ENCODE measurements at regions not wholly inside any gene's neighbourhood (a gene's known extent, or its start where the extent isn't known, plus 50 kb on each side); places are given as distances from the start of the nearest gene placed in this dataset.

DNA sequence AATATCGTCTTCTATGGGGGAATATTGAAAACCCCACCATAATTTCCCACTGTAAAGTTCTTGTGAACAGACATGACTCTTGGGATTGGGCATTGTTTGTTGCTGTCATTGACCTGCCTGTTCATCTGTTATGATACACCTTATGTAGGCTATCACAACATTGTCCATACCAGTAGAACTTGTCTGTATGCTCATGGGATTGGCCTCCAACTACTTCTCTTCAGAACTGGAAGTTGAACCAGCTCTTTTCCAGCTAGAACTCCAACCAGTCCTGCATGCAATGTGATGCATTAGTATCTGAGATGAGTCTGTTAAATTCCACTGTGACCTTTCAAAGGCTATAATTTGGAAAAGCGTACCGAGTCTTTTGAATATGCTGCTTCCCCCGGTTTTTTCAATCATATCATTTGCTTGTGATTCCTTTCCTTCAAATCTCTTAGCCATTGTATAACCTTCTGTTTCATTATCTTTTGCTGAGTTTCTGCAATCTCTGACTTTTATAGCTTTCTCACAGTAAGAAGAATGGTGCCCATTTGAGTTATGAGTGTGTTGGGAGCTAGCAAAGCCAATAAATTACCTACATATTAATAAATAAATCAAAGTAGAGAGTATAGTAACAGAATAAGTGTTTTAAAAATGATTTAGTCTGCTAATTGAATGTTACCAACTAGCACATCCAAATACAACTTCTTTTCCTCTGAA, 101.9 kb downstream of the PLK2 start:
- DNase-seq (ENCODE audit: low read depth in 2 of 2) = no peak

DNA sequence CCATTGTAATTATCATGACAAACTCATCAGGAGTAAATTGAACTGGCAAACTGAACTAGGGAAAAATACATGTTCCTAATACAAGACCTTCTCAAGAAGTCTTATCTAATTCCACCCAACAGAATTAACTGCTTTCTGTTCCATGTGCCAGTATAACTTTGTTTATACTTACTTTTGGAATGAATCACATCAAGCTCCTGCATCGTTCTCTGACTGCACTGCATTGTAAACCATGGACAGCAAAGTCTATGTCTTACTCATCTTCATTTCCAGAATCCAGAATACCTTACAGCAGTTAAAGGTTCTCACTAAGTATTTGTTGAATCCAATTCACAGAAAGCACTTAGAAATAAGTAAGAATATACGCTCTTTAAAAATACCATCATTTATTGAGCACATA, 102.8 kb downstream of the PLK2 start:
- DNase-seq (ENCODE audit: low read depth in 2 of 2) = no peak

GRCh38 chr5:58356662-58357061, 103.2 kb downstream of the PLK2 start:
- no peak for DNase-seq (ENCODE audit: low read depth in 2 of 2)

- DNase-seq (ENCODE audit: low read depth in 2 of 2) = no peak
Observed at GRCh38 chr5:58354827-58355226, 105.1 kb downstream of the PLK2 start.

DNA sequence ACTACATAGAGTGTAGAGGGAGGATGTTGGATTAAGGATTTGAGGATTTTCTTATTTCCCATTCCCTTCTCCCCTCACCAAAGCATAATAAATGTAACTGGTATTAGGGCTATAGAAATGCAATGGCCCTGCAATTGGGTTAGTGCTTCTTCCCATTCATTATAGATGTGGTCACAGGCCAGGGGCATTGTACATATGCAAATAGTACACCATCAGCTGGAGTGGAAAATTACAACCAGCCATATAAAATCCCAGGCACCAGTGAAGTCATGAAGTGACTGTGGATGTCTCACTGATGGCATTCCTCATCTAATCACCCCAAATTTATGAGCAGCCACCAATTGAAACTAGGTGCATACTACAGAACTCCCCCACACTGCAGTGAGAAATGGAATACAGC, 105.9 kb downstream of the PLK2 start:
- no peak for DNase-seq (ENCODE audit: low read depth in 2 of 2)

- DNase-seq (ENCODE audit: low read depth in 2 of 2) = no peak
Observed at GRCh38 chr5:58351190-58351589, 108.7 kb downstream of the PLK2 start.

- no peak for DNase-seq (ENCODE audit: low read depth in 2 of 2)
Observed at GRCh38 chr5:58348996-58349728, 110.7 kb downstream of the PLK2 start.

- peak in 1 of 2 donors; percentile 58 for DNase-seq (ENCODE audit: low read depth in 2 of 2)
Observed at GRCh38 chr5:58346041-58346440, 113.8 kb downstream of the PLK2 start.

GRCh38 chr5:58341476-58341875, 118.4 kb downstream of the PLK2 start:
- no peak for DNase-seq (ENCODE audit: low read depth in 2 of 2)

DNA sequence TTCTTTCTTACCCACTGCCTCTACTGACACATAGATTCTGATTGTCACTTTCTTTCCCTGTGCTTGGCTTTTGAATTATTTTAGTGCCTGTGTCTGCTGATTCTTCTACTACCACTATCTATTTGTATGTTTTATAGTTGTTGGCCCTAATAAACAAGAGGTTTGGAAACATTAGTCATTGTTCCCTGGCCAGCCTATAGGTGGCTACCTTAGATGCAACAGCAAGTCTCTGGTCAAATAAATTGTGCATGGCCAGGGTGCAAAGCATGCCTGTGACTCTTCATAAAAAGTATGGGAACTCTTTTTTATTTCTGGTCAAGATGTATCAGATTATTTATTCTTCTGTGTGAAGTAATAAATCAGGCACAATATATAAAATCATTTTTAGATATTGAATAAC, 124.4 kb downstream of the PLK2 start:
- DNase-seq (ENCODE audit: low read depth in 2 of 2) = peak in 1 of 2 donors; percentile 14

GRCh38 chr5:58334035-58334434, 125.9 kb downstream of the PLK2 start:
- no peak for DNase-seq (ENCODE audit: low read depth in 2 of 2)

- no peak for DNase-seq (ENCODE audit: low read depth in 2 of 2)
Observed at GRCh38 chr5:58330781-58331180, 129.1 kb downstream of the PLK2 start.

- no peak for DNase-seq (ENCODE audit: low read depth in 2 of 2)
Observed at GRCh38 chr5:58327289-58327688, 132.6 kb downstream of the PLK2 start.

DNA sequence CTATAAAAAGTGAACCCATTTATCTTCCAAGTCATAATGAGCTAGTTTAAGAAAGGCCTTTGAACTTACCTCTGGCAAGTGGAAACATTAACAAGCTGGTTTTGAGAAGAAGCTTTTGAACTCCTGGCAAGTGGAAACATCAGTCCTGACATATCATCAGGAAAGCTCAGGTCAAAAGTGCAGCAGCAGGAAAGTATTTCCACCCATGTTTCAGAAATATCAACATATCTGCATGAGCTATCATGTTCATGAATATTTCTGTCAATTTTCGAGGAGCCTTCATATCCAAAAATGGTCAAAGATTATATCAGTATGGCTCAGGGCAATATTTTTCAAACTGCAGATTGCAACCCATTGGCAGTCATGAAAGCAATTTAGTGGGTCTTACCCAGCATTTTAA, 133.9 kb downstream of the PLK2 start:
- peak; percentile 17 to 28 for DNase-seq (ENCODE audit: low read depth in 2 of 2)

GRCh38 chr5:58322453-58322852, 137.4 kb downstream of the PLK2 start:
- DNase-seq (ENCODE audit: low read depth in 2 of 2) = peak in 1 of 2 donors; percentile 38

- peak in 1 of 2 donors; percentile 47 for DNase-seq (ENCODE audit: low read depth in 2 of 2)
Observed at GRCh38 chr5:58318468-58318867, 141.4 kb downstream of the PLK2 start.

- DNase-seq (ENCODE audit: low read depth in 2 of 2) = no peak
Observed at GRCh38 chr5:58317808-58318207, 142.1 kb downstream of the PLK2 start.

DNA sequence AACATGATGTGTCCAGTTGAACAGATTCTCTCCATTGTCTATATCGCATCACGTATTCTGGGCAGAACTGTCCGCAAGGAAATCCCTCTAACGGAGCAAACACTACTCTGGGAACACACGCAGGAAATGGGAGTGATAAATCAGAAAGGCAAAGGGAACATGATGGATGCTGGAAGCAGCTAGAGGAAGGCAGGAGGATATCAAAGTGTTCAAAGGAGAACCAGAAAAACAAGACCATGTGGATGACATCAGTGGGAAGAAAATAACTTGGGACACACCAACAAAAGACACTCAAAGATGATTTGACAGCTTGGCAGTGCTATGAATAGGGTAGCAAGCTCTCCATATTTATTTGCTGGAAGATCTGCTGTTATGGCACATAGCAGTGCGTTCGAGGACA, 142.9 kb downstream of the PLK2 start:
- peak; percentile 33 to 93 for DNase-seq (ENCODE audit: low read depth in 2 of 2)

- DNase-seq (ENCODE audit: low read depth in 2 of 2) = no peak
Observed at GRCh38 chr5:58315794-58316193, 144.1 kb downstream of the PLK2 start.

GRCh38 chr5:58314356-58315210, 145.3 kb downstream of the PLK2 start:
- peak in 1 of 2 donors; percentile 79 for DNase-seq (ENCODE audit: low read depth in 2 of 2)

DNA sequence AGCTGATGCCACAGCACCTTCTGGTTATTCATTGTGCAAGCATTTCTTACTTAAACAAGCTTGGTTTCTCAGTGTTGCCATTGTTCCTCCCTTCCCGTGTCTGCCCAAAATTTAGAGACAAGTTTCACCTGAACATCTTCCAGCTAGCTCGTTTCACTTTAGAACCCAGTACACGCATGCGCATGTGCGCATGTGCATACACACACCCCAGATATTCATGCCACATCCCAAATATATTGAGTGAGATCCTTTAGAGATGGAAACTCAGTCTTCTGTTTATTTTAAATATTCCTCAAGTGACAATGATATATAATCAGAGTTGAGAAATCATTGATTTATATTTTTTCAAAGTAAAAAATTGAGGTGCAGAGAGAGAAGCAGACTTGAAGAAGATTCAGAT, 147.6 kb downstream of the PLK2 start:
- DNase-seq (ENCODE audit: low read depth in 2 of 2) = no peak

GRCh38 chr5:58311526-58311925, 148.4 kb downstream of the PLK2 start:
- DNase-seq (ENCODE audit: low read depth in 2 of 2) = peak in 1 of 2 donors; percentile 52
